ENCODE measurements at regions not wholly inside any gene's neighbourhood (a gene's known extent, or its start where the extent isn't known, plus 50 kb on each side); places are given as distances from the start of the nearest gene placed in this dataset.
"Not testable (repeated sequence)": the region's sequence is repeated elsewhere in the genome, so short reads cannot be mapped to it uniquely, and the experiment has no call there.

GRCh38 chr1:168408539-168408865, 127.8 kb downstream of the TBX19 start:
- Histone ChIP-seq H3K27ac (ENCODE audit: low read depth, low read length) (no peak overlapping the region), H3K4me1 (ENCODE audit: control insufficient read depth, insufficient read depth, low read length) (no peaks in the 10 kb centered on the region)

DNA sequence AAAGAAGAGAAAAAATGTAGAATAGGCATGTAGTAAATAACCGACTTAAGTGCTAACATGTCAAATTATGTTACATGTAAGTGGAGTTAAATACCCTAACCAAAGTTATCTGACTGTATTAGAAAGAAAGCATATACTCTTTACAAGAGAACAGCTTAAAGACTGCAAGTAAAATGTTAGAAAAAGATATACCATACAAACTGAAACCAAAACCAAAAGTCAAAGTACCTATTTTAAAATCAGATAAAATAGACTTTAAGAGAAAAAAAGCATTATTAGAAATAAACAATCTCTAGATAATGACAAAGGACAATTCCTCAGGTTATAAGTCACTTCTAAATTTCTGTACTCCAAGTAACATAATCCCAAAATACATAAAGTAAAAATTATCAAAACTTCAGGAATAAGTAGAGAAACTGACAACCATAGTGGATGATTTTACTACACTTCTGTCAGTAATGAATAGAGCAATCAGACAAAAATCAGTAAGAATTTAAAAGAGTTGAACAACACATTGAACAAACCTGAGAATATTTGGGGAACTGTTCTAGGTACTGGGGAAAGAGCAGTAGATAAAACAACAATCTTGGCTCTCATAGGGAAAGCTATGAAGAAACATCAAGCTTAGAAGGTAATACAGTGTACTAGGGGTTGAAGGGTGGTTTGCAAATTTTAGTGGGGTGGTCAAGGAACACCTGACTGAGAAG, 127.3 kb downstream of the TBX19 start:
- H3K27me3 ChIP-seq (ENCODE audit: control insufficient read depth, insufficient read depth, low read length), result no peaks in the 10 kb centered on the region
- no peaks in the 10 kb centered on the region for H3K4me1 ChIP-seq (ENCODE audit: control insufficient read depth, insufficient read depth, low read length)
- H3K4me3 ChIP-seq (ENCODE audit: low read length), result no peak overlapping the region
- H3K27ac ChIP-seq (ENCODE audit: low read depth, low read length), result no peak overlapping the region
- no peak overlapping the region for H3K9ac ChIP-seq (ENCODE audit: low read length)
- no peaks in the 10 kb centered on the region for H3K36me3 ChIP-seq (ENCODE audit: control insufficient read depth, insufficient read depth, low read length)

More at GRCh38 chr1:168408539-168408865, 127.8 kb downstream of the TBX19 start:
- H3K36me3 ChIP-seq (ENCODE audit: control insufficient read depth, insufficient read depth, low read length), result no peaks in the 10 kb centered on the region
- no peaks in the 10 kb centered on the region for H3K27me3 ChIP-seq (ENCODE audit: control insufficient read depth, insufficient read depth, low read length)
- H3K9ac ChIP-seq (ENCODE audit: low read length), result no peak overlapping the region
- no peak overlapping the region for H3K4me3 ChIP-seq (ENCODE audit: low read length)

- Histone ChIP-seq H3K27ac (ENCODE audit: low read depth, low read length) (no peak overlapping the region), H3K9ac (ENCODE audit: low read length) (no peak overlapping the region), H3K4me1 (ENCODE audit: control insufficient read depth, insufficient read depth, low read length) (no peaks in the 10 kb centered on the region), H3K27me3 (ENCODE audit: control insufficient read depth, insufficient read depth, low read length) (no peaks in the 10 kb centered on the region), H3K4me3 (ENCODE audit: low read length) (no peak overlapping the region), H3K36me3 (ENCODE audit: control insufficient read depth, insufficient read depth, low read length) (no peaks in the 10 kb centered on the region)
Observed at GRCh38 chr1:168405906-168406549, 125.4 kb downstream of the TBX19 start.

- H3K27me3 ChIP-seq (ENCODE audit: control insufficient read depth, insufficient read depth, low read length), result no peaks in the 10 kb centered on the region
Observed at GRCh38 chr1:168403140-168403539, 122.5 kb downstream of the TBX19 start.

GRCh38 chr1:168402466-168402865, 121.8 kb downstream of the TBX19 start:
- H3K27ac ChIP-seq (ENCODE audit: low read depth, low read length); H3K36me3 ChIP-seq (ENCODE audit: control insufficient read depth, insufficient read depth, low read length); H3K4me1 ChIP-seq (ENCODE audit: control insufficient read depth, insufficient read depth, low read length); H3K9ac ChIP-seq (ENCODE audit: low read length); H3K4me3 ChIP-seq (ENCODE audit: low read length); H3K27me3 ChIP-seq (ENCODE audit: control insufficient read depth, insufficient read depth, low read length): not testable (repeated sequence)

More at GRCh38 chr1:168403140-168403539, 122.5 kb downstream of the TBX19 start:
- Histone ChIP-seq H3K4me3 (ENCODE audit: low read length) (no peak overlapping the region), H3K36me3 (ENCODE audit: control insufficient read depth, insufficient read depth, low read length) (no peaks in the 10 kb centered on the region), H3K4me1 (ENCODE audit: control insufficient read depth, insufficient read depth, low read length) (no peaks in the 10 kb centered on the region), H3K9ac (ENCODE audit: low read length) (no peak overlapping the region), H3K27ac (ENCODE audit: low read depth, low read length) (no peak overlapping the region)

DNA sequence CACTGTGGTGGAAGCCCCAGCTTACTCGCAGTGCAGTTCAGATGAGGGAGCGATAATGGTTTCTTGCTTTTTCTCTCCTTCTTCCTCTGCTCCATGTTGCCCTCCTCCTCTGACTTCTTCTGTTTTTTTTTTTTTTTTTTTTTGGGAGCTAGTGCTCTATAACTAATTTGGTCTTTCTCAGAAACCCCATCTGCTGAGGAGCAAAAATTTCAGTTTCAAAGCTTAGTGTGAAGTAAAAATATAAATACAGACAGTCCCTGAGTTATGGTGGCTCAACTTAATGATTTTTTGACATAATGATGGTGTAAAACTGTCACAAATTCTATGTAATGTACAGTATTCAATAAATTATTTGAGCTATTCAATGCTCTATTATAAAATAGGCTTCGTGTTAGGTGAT, 120.7 kb downstream of the TBX19 start:
- H3K27me3 ChIP-seq (ENCODE audit: control insufficient read depth, insufficient read depth, low read length), result no peaks in the 10 kb centered on the region
- H3K27ac ChIP-seq (ENCODE audit: low read depth, low read length), result no peak overlapping the region
- H3K4me3 ChIP-seq (ENCODE audit: low read length), result no peak overlapping the region
- no peaks in the 10 kb centered on the region for H3K4me1 ChIP-seq (ENCODE audit: control insufficient read depth, insufficient read depth, low read length)
- H3K9ac ChIP-seq (ENCODE audit: low read length), result no peak overlapping the region
- no peaks in the 10 kb centered on the region for H3K36me3 ChIP-seq (ENCODE audit: control insufficient read depth, insufficient read depth, low read length)

- H3K36me3 ChIP-seq (ENCODE audit: control insufficient read depth, insufficient read depth, low read length), result no peaks in the 10 kb centered on the region
- H3K27me3 ChIP-seq (ENCODE audit: control insufficient read depth, insufficient read depth, low read length), result no peaks in the 10 kb centered on the region
- H3K4me1 ChIP-seq (ENCODE audit: control insufficient read depth, insufficient read depth, low read length), result no peaks in the 10 kb centered on the region
- H3K9ac ChIP-seq (ENCODE audit: low read length), result no peak overlapping the region
- H3K27ac ChIP-seq (ENCODE audit: low read depth, low read length), result no peak overlapping the region
- H3K4me3 ChIP-seq (ENCODE audit: low read length), result no peak overlapping the region
Observed at GRCh38 chr1:168400139-168400538, 119.5 kb downstream of the TBX19 start.

DNA sequence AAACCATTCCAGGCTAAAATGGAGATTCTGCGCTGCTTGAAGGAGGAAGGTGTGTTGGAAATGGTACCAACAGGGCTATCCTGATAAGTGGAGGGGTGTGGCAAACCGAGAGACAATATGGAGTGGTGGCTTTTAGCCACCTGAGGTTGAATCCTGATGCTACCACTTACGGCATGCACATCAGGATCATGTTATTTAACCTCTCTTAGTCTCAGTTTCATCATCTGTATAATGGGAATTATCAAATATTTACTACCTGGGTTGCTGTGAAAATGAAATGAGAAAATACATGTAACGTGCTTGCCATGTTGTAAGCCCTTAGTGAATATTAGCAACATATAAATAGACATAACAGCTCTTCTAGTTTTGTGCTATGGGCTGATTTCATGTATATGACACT, 117.1 kb downstream of the TBX19 start:
- peaks cover 5% of the 10 kb centered on the region for H3K4me1 ChIP-seq (ENCODE audit: control insufficient read depth, insufficient read depth, low read length)
- no peaks in the 10 kb centered on the region for H3K36me3 ChIP-seq (ENCODE audit: control insufficient read depth, insufficient read depth, low read length)
- H3K9ac ChIP-seq (ENCODE audit: low read length), result no peak overlapping the region
- H3K4me3 ChIP-seq (ENCODE audit: low read length), result no peak overlapping the region
- H3K27ac ChIP-seq (ENCODE audit: low read depth, low read length), result no peak overlapping the region
- no peaks in the 10 kb centered on the region for H3K27me3 ChIP-seq (ENCODE audit: control insufficient read depth, insufficient read depth, low read length)

GRCh38 chr1:168396940-168397684, 116.4 kb downstream of the TBX19 start:
- Histone ChIP-seq H3K9ac (ENCODE audit: low read length) (no peak overlapping the region), H3K36me3 (ENCODE audit: control insufficient read depth, insufficient read depth, low read length) (no peaks in the 10 kb centered on the region), H3K27ac (ENCODE audit: low read depth, low read length) (no peak overlapping the region), H3K27me3 (ENCODE audit: control insufficient read depth, insufficient read depth, low read length) (no peaks in the 10 kb centered on the region), H3K4me3 (ENCODE audit: low read length) (no peak overlapping the region), H3K4me1 (ENCODE audit: control insufficient read depth, insufficient read depth, low read length) (peaks cover 11% of the 10 kb centered on the region)

DNA sequence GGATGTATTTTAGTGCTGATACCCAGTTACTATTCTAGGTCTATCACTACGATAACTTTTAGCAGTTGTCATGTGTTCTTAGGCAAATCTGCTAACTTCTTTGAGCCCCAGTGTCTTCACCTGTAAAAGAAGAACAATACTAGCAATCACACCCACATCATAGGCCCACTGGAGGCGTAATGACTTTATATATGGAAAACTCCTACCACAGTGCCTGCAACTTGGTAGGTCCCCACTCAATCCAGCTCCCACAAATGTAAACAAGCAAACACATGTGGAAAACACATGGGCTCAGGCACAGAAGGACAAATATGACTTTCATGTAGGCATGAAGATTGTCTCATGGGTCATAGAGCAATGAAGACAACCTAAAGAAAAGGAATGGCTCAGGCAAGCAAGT, 115.8 kb downstream of the TBX19 start:
- H3K9ac ChIP-seq (ENCODE audit: low read length), result no peak overlapping the region
- no peaks in the 10 kb centered on the region for H3K27me3 ChIP-seq (ENCODE audit: control insufficient read depth, insufficient read depth, low read length)
- peaks cover 14% of the 10 kb centered on the region for H3K4me1 ChIP-seq (ENCODE audit: control insufficient read depth, insufficient read depth, low read length)
- no peak overlapping the region for H3K4me3 ChIP-seq (ENCODE audit: low read length)
- H3K36me3 ChIP-seq (ENCODE audit: control insufficient read depth, insufficient read depth, low read length), result no peaks in the 10 kb centered on the region
- H3K27ac ChIP-seq (ENCODE audit: low read depth, low read length), result no peak overlapping the region

DNA sequence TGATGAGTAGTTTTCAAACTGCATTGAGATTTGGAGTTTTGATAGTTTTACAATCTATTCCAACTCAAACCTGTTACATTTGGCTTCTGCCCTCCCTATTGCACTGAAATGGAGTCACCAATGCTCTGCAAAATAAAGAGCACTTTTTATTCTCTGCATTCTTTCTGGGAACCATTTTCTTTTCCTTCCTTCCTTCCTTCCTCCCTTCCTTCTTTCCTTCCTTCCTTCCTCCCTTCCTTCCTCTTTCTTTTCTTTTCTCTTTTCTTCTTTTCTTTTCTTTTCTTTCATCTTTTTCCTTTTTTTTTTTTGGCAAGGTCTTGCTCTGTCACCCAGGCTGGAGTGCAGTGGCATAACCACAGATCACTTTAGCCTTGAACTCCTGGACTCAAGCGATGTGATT, 114.2 kb downstream of the TBX19 start:
- Histone ChIP-seq H3K27ac (ENCODE audit: low read depth, low read length) (no peak overlapping the region), H3K27me3 (ENCODE audit: control insufficient read depth, insufficient read depth, low read length) (no peaks in the 10 kb centered on the region), H3K9ac (ENCODE audit: low read length) (no peak overlapping the region), H3K36me3 (ENCODE audit: control insufficient read depth, insufficient read depth, low read length) (no peaks in the 10 kb centered on the region), H3K4me1 (ENCODE audit: control insufficient read depth, insufficient read depth, low read length) (peaks cover 14% of the 10 kb centered on the region), H3K4me3 (ENCODE audit: low read length) (no peak overlapping the region)

DNA sequence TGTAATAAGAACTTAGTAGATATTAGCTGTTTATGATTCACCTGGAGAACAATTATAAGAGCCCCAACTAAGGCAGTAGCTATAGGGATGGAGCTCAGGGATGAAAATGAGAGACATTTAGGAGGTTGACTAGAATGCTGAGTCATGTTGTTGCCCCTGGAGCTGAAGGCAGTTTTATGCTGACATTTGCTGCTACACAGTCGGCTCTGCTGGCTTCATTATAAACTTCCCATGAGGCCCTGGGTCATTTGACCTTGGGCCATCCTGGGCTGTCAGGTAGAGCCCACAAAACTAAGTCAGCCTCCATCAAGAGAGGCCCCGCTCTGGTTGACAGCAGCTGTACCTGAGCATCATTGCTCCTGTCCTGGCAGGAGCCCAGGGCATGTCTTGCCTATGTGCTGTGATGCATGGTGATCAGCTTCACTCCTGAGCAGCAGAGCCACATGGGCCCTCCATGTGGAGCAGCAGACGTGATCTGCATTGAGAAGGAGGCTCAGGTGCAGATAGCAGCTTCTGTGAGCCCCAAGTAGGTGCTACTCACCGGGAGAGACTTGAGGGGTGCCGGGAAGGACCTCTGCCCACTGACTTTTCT, 112.4 kb downstream of the TBX19 start:
- Histone ChIP-seq H3K4me1 (ENCODE audit: control insufficient read depth, insufficient read depth, low read length) (peaks cover 14% of the 10 kb centered on the region), H3K36me3 (ENCODE audit: control insufficient read depth, insufficient read depth, low read length) (no peaks in the 10 kb centered on the region), H3K27me3 (ENCODE audit: control insufficient read depth, insufficient read depth, low read length) (no peaks in the 10 kb centered on the region), H3K9ac (ENCODE audit: low read length) (no peak overlapping the region), H3K4me3 (ENCODE audit: low read length) (no peak overlapping the region), H3K27ac (ENCODE audit: low read depth, low read length) (no peak overlapping the region)
